Neural progenitor cell (in vitro differentiated cells): ENCODE measurements at regions not wholly inside any gene's neighbourhood (a gene's known extent, or its start where the extent isn't known, plus 50 kb on each side); places are given as distances from the start of the nearest gene placed in this dataset.

ENCODE experiments used
- EZH2 ChIP-seq: fragments of 200-600 bp; sonication (generic); IDR thresholded peaks from 2 replicates; pipeline ENCODE4 v1.6.1; 2017; ENCODE audit warnings: antibody characterized with exemption, mild to moderate bottlenecking, moderate library complexity
- TF ChIP-seq, protein P1 (sequence below): fragments of 200-600 bp; sonication (generic); IDR thresholded peaks from 2 replicates; pipeline ENCODE4 v1.5.1; 2017; ENCODE audit warnings: antibody characterized with exemption, mild to moderate bottlenecking

DNA sequence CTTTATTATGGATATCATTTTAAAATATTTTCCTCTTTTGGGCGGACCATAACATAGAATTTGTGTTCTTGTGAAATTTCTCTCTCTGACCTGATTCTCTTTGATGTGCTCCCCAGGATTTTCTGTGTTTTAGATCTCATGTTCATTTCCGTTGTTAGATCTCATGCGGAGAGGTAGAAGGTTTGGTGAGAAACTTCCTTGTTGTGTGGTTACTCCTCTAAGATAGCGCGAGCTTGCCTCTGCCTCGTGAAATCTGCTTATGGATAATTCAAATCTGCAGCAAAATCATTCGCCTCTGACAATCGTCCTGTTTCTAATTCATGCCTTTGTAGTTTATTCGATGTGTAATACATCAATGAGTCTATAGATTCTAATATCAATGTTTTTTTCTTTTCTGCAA lies 580.4 kb downstream of the USP25 start:
- TF ChIP-seq, protein P1, sequence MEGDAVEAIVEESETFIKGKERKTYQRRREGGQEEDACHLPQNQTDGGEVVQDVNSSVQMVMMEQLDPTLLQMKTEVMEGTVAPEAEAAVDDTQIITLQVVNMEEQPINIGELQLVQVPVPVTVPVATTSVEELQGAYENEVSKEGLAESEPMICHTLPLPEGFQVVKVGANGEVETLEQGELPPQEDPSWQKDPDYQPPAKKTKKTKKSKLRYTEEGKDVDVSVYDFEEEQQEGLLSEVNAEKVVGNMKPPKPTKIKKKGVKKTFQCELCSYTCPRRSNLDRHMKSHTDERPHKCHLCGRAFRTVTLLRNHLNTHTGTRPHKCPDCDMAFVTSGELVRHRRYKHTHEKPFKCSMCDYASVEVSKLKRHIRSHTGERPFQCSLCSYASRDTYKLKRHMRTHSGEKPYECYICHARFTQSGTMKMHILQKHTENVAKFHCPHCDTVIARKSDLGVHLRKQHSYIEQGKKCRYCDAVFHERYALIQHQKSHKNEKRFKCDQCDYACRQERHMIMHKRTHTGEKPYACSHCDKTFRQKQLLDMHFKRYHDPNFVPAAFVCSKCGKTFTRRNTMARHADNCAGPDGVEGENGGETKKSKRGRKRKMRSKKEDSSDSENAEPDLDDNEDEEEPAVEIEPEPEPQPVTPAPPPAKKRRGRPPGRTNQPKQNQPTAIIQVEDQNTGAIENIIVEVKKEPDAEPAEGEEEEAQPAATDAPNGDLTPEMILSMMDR: no peak
- TF ChIP-seq EZH2: no peak
